Activated CD4-positive, alpha-beta T cell treated with anti-CD3 and anti-CD28 coated beads, Interleukin-2, Interleukin-4, amounts not matched to agents 100 ng/mL and 50 ng/mL, durations not matched to agents 16 hours and 8 hours (primary cell): ENCODE measurements at regions not wholly inside any gene's neighbourhood (a gene's known extent, or its start where the extent isn't known, plus 50 kb on each side); places are given as distances from the start of the nearest gene placed in this dataset.

ENCODE experiments used
- DNase-seq: peaks from one replicate; pipeline ENCODE4 v3.0.0-alpha.2; 2020; ENCODE audit warnings: low spot score

DNA sequence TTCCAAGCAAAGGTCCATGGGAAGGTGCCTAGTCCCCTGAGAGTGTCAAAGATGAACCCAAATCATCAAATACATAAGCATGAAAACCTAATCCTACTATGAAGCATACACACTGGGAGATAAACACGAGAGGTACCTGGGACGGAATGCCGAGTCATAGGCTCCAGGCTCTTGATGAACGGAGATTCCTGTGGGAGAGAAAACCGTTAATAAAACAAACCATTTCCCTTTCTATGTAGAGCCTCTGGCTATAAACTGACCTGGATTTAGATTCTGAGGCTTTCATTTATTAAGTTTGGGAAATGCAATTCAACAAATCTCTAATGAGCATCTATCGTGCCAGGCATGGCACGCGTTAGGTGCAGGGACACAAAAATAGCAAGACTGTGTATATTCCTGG, 206.4 kb upstream of the IL12B start:
- DNase-seq, result no peak

- no peak for DNase-seq
Measured at GRCh38 chr5:159539678-159540077, 209.4 kb upstream of the IL12B start.

GRCh38 chr5:159543326-159543725, 213.0 kb upstream of the IL12B start:
- no peak for DNase-seq

- no peak for DNase-seq
Measured at GRCh38 chr5:159545156-159545555, 214.9 kb upstream of the IL12B start.

GRCh38 chr5:159547466-159548195, 217.3 kb upstream of the IL12B start:
- no peak for DNase-seq

DNA sequence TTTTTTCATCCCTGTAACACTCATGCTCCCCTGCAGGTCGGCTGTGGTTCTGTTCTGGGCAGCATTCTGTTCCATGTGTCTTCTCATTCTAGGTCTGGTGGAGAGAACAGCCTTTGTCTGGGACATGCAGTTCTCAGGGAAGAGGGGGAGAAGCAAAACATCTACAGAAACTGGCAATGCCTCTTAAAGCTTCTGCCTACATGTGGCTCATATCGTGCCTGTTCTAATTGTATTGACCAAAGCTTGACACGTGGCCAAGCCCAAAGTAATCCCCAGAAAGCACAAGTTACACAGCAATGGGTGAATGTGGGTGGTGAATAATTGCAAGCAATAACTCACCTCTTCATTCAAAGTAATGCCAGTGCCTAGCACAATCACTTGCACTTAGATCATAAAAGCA, 218.2 kb upstream of the IL12B start:
- no peak for DNase-seq

- no peak for DNase-seq
Measured at GRCh38 chr5:159549046-159549445, 218.8 kb upstream of the IL12B start.

DNA sequence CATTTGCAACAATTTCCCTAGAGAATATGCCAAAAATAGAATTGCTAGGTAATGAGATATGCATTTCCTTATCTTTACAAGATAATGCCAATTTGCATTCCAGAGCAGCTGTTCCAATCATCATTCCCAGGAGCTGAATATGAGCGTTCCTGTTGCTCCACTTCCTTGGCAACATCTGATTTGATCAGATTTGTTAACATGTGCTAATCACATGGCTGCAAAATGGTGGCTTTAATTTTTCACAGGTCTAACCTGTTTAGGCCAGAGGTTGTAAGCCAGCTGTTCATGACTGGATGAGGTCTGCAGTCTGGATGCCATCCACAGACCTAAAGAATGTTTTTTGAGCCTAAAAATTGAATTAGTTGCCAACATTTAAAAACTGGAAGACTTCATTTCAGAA, 220.7 kb upstream of the IL12B start:
- no peak for DNase-seq

GRCh38 chr5:159552751-159553150, 222.5 kb upstream of the IL12B start:
- DNase-seq, result no peak

- DNase-seq, result no peak
Measured at GRCh38 chr5:159553792-159554191, 223.5 kb upstream of the IL12B start.

DNA sequence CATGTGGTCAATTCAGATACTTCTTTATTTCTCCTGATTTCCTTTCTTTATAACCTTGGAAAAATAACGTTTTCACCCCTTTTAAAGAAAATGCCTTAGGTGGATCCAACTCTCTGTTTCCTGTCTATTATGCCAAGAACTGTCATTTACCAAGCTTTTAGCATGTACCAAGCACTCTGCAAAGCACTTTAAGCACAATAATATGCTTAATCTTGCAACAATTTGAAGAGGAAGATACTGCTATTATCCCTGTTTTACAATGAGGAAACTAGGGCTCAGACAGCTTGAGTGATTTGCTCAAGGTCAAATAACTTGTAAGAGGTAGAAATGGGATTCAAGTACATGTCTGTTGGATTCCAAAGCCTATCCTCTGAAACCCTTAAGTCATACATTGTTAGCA, 224.8 kb upstream of the IL12B start:
- no peak for DNase-seq

- no peak for DNase-seq
Measured at GRCh38 chr5:159559337-159559736, 229.1 kb upstream of the IL12B start.

GRCh38 chr5:159560088-159560487, 229.8 kb upstream of the IL12B start:
- DNase-seq, result no peak

GRCh38 chr5:159564031-159564430, 233.7 kb upstream of the IL12B start:
- no peak for DNase-seq

- DNase-seq, result no peak
Measured at GRCh38 chr5:159566832-159567231, 236.5 kb upstream of the IL12B start.

GRCh38 chr5:159567461-159567860, 237.2 kb upstream of the IL12B start:
- no peak for DNase-seq

DNA sequence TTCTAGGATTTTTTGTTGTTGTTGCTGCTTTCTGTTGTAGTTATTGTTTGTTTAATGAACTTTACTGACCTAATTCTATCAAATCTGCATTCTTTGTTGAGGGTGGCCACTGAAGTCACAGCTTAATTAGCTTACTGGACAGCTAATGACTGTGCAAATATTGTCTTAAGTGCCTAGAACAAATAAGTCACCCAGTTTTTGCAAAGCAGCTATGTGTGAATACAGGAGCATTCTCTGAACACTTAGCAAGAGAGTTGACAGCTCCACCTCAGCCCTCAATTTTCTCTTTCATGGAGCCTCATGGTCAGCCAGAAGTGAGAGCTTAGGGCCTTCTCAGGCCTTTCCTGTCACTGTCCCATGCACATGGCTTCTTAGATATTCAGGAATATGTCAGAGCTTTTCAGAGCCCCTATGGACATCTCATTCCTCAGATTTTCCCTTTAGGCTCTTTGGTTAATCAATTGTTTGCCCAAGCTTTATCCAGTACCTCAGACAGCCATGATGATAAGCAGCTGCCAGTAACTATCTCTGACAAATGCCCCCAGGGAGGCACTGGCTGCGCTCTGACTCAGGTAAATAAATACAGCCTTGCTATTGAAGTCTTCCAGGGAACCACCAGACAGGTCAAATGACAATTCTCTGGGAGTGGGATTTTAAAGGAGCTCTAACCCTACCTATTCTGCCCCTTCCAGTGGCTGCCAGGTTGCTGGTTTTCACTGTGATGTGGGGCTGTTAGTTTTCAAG, 241.4 kb upstream of the IL12B start:
- DNase-seq, result no peak

GRCh38 chr5:159576902-159577301, 246.6 kb upstream of the IL12B start:
- DNase-seq, result no peak

DNA sequence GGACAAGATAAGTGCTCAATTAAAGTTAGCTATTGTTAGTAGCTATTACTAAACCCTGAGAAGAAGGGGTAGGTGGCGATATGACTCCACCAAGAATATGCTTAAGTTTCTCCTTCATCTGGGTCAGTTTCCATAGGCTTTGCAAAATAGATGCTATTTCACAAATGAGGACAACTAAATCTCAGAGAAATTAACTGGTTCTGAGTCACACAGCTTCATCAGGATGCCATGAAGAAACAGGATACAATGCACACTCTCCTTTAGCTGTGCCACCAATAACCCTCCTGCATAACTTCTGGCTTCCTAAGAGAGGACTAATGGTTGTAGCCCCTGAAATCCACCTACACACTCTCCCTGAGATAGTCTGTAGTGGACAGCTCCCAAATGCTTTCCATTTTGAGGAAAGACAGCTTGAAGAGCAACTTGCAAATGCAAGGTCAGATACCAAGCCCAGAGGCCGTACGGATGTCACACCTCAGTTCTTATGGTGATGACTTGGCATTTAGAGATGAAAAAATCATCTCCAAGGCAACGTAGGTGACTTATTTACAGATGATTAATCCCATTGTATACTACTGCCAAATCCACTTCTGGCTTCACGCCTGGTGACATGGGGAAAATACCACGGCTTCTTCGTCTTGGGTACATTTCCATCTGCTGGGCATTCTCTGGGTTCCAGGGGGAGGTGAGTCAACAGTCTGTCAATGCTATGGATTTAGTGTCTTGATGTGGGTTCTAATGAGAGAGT, 251.4 kb upstream of the IL12B start:
- DNase-seq, result no peak

- DNase-seq, result no peak
Measured at GRCh38 chr5:159582756-159583541, 252.7 kb upstream of the IL12B start.

- DNase-seq, result no peak
Measured at GRCh38 chr5:159586921-159587320, 256.6 kb upstream of the IL12B start.

- DNase-seq, result no peak
Measured at GRCh38 chr5:159588941-159589340, 258.7 kb upstream of the IL12B start.
